PC-9 (cell line): ENCODE measurements at regions not wholly inside any gene's neighbourhood (a gene's known extent, or its start where the extent isn't known, plus 50 kb on each side); places are given as distances from the start of the nearest gene placed in this dataset.

Experiments used
- EZH2 ChIP-seq: fragments of 200-600 bp; sonication (generic); IDR thresholded peaks from 2 replicates; pipeline ENCODE4 v1.8.0; 2017; ENCODE audit warnings: antibody characterized with exemption, low read depth
- TF ChIP-seq, protein P1 (sequence below): fragments of 200-600 bp; sonication (generic); conservative IDR thresholded peaks from 2 replicates; pipeline ENCODE4 v1.6.1; 2017; ENCODE audit warnings: mixed run types, antibody characterized with exemption, mild to moderate bottlenecking, moderate library complexity

DNA sequence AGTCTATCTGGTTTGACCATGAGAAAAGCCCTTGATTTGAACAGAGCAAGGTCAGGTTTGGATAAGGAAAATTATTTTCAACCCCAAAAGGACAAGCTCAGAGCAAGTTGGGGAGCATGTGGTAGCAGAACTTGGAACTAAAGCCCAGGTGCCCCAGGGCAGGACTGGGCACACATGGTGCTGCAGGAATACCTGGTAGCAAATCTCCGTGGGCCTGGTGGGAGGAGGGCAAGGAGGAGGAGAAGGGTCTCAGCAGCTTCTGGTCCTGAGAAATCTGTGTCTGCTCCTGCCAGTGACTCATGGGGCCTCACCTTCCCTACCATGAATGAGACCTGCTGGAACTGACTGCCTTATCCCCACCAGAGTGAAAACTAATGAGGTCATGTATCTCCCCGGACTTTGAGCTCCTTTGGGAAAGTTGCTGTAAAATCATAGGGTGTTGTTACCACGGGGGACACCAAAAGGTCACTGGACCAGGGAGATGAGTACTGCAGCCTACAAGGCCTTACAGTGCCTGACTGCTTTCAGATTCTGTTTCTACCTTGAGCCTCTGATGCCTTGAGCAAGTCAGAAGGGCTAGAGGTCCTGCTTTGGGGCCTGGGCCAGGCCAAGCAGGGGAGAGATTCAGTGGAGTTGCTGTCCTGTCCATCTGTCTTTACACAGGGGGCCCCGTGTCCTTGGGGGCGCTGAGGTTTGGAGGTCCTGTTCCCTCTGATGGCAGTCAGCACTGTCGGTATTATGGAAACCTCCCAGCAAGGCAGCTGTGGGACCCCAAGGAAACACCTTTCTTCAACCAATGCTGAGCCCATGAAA is 304.0 kb downstream of the MYCN start:
- TF ChIP-seq, protein P1, sequence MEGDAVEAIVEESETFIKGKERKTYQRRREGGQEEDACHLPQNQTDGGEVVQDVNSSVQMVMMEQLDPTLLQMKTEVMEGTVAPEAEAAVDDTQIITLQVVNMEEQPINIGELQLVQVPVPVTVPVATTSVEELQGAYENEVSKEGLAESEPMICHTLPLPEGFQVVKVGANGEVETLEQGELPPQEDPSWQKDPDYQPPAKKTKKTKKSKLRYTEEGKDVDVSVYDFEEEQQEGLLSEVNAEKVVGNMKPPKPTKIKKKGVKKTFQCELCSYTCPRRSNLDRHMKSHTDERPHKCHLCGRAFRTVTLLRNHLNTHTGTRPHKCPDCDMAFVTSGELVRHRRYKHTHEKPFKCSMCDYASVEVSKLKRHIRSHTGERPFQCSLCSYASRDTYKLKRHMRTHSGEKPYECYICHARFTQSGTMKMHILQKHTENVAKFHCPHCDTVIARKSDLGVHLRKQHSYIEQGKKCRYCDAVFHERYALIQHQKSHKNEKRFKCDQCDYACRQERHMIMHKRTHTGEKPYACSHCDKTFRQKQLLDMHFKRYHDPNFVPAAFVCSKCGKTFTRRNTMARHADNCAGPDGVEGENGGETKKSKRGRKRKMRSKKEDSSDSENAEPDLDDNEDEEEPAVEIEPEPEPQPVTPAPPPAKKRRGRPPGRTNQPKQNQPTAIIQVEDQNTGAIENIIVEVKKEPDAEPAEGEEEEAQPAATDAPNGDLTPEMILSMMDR = no peak
- no peak for TF ChIP-seq EZH2
